H9 (cell line): ENCODE measurements at regions not wholly inside any gene's neighbourhood (a gene's known extent, or its start where the extent isn't known, plus 50 kb on each side); places are given as distances from the start of the nearest gene placed in this dataset.

ENCODE experiments used
- DNase-seq: peaks from one replicate; pipeline ENCODE4 v3.0.0-alpha.2; 2017
- H2AFZ ChIP-seq: one replicate; pipeline ENCODE4 v1.6.1; 2013; ENCODE audit warnings: mild to moderate bottlenecking, low read length, control low read depth, moderate library complexity
- H2AK5ac ChIP-seq: 2 replicates; pipeline ENCODE4 v1.6.1; 2013; ENCODE audit warnings: low read length, control low read depth, mixed read lengths; ENCODE audit not compliant: insufficient read length
- H2BK120ac ChIP-seq: one replicate; pipeline ENCODE4 v1.6.1; 2013; ENCODE audit warnings: low read depth, mild to moderate bottlenecking, low read length, control low read depth, inconsistent platforms; ENCODE audit not compliant: poor library complexity, severe bottlenecking
- H2BK12ac ChIP-seq: 2 replicates; pipeline ENCODE4 v1.6.1; 2013; ENCODE audit warnings: low read length, control low read depth, mixed read lengths, low read depth; ENCODE audit not compliant: insufficient read length
- H2BK15ac ChIP-seq: 2 replicates; pipeline ENCODE4 v1.6.1; 2013; ENCODE audit warnings: low read depth, low read length, control low read depth
- H2BK20ac ChIP-seq: one replicate; pipeline ENCODE4 v1.6.1; 2013; ENCODE audit warnings: low read depth, mild to moderate bottlenecking, low read length, control low read depth, inconsistent platforms; ENCODE audit not compliant: poor library complexity, severe bottlenecking
- H2BK5ac ChIP-seq: 2 replicates; pipeline ENCODE4 v1.6.1; 2013; ENCODE audit warnings: low read length, control low read depth, mixed read lengths; ENCODE audit not compliant: insufficient read length
- H3K14ac ChIP-seq: 2 replicates; pipeline ENCODE4 v1.6.1; 2013; ENCODE audit warnings: low read length, control low read depth; ENCODE audit not compliant: insufficient read depth
- H3K18ac ChIP-seq: 2 replicates; pipeline ENCODE4 v1.6.1; 2013; ENCODE audit warnings: low read depth, mild to moderate bottlenecking, mixed read lengths, low read length, control low read depth; ENCODE audit not compliant: insufficient read length
- H3K23ac ChIP-seq: 2 replicates; pipeline ENCODE4 v1.6.1; 2013; ENCODE audit warnings: low read length, control low read depth, mixed read lengths, low read depth; ENCODE audit not compliant: insufficient read length
- H3K23me2 ChIP-seq: 2 replicates; pipeline ENCODE4 v1.6.1; 2013; ENCODE audit warnings: low read depth, mild to moderate bottlenecking, mixed read lengths, low read length, control low read depth; ENCODE audit not compliant: insufficient read length, poor library complexity, severe bottlenecking
- H3K27ac ChIP-seq: 2 replicates; pipeline ENCODE4 v1.5.1; 2013; ENCODE audit warnings: low read length, control low read depth, mixed read lengths, low read depth; ENCODE audit not compliant: insufficient read length
- H3K27me3 ChIP-seq: 2 replicates; pipeline ENCODE4 v1.6.1; 2013; ENCODE audit warnings: low read length, control low read depth, inconsistent platforms; ENCODE audit not compliant: insufficient read depth
- H3K4ac ChIP-seq: 2 replicates; pipeline ENCODE4 v1.6.1; 2013; ENCODE audit warnings: low read depth, mild to moderate bottlenecking, control low read depth, inconsistent platforms, low read length, moderate library complexity
- H3K4me1 ChIP-seq: 2 replicates; pipeline ENCODE4 v1.6.1; 2013; ENCODE audit warnings: low read length, control low read depth, inconsistent platforms; ENCODE audit not compliant: insufficient read depth
- H3K4me2 ChIP-seq: 2 replicates; pipeline ENCODE4 v1.6.1; 2013; ENCODE audit warnings: low read length, control low read depth, mixed read lengths; ENCODE audit not compliant: insufficient read length, insufficient read depth
- H3K56ac ChIP-seq: 2 replicates; pipeline ENCODE4 v1.6.1; 2013; ENCODE audit warnings: low read depth, mild to moderate bottlenecking, mixed read lengths, low read length, control low read depth; ENCODE audit not compliant: insufficient read length
- H3K79me1 ChIP-seq: 2 replicates; pipeline ENCODE4 v1.6.1; 2013; ENCODE audit warnings: low read depth, mild to moderate bottlenecking, moderate library complexity, low read length, control low read depth, inconsistent platforms; ENCODE audit not compliant: insufficient read depth, poor library complexity, severe bottlenecking
- H3K79me2 ChIP-seq: 2 replicates; pipeline ENCODE4 v1.6.1; 2013; ENCODE audit warnings: low read length, control low read depth, inconsistent platforms; ENCODE audit not compliant: insufficient read depth
- H3K9ac ChIP-seq: 2 replicates; pipeline ENCODE4 v1.6.1; 2013; ENCODE audit warnings: low read length, control low read depth, mixed read lengths; ENCODE audit not compliant: insufficient read length; ENCODE audit errors: extremely low read depth
- H3K9me3 ChIP-seq: one replicate; pipeline ENCODE4 v1.6.1; 2013; ENCODE audit warnings: low read depth, low read length, inconsistent platforms; ENCODE audit not compliant: control insufficient read depth
- H3T11ph ChIP-seq: one replicate; pipeline ENCODE4 v1.6.1; 2013; ENCODE audit warnings: mild to moderate bottlenecking, low read length, control low read depth, inconsistent platforms
- H4K20me1 ChIP-seq: one replicate; pipeline ENCODE4 v1.6.1; 2013; ENCODE audit not compliant: control insufficient read depth, insufficient read length, insufficient read depth
- H4K5ac ChIP-seq: 2 replicates; pipeline ENCODE4 v1.6.1; 2013; ENCODE audit warnings: low read depth, mild to moderate bottlenecking, mixed read lengths, low read length, control low read depth; ENCODE audit not compliant: insufficient read length
- H4K8ac ChIP-seq: replicated peaks from 2 replicates; pipeline ENCODE4 v1.6.1; 2013; ENCODE audit warnings: low read length, control low read depth, mixed read lengths, low read depth; ENCODE audit not compliant: insufficient read length
- H4K91ac ChIP-seq: 2 replicates; pipeline ENCODE4 v1.6.1; 2013; ENCODE audit warnings: low read depth, mild to moderate bottlenecking, moderate library complexity, mixed read lengths, low read length, control low read depth; ENCODE audit not compliant: insufficient read length
- H3K27ac Mint-ChIP-seq, 3 experiments: 2 replicates in 2 of 3; 3 replicates in 1 of 3; pipeline ENCODE4 v1.8.0; 2020 to 2021; ENCODE audit warnings: mixed read lengths in 3 of 3, mild to moderate bottlenecking in 1 of 3, moderate library complexity in 1 of 3
- H3K27me3 Mint-ChIP-seq: 2 replicates; pipeline ENCODE4 v1.8.0; 2021; ENCODE audit warnings: low read depth, mild to moderate bottlenecking, moderate library complexity, mixed read lengths
- H3K36me3 Mint-ChIP-seq, 3 experiments: 2 replicates in 2 of 3; 3 replicates in 1 of 3; pipeline ENCODE4 v1.8.0; 2020 to 2021; ENCODE audit warnings: low read depth in 3 of 3, mixed read lengths in 3 of 3; ENCODE audit not compliant: insufficient read depth in 1 of 3
- H3K4me1 Mint-ChIP-seq, 2 experiments: 2 replicates each; pipeline ENCODE4 v1.8.0; 2020; ENCODE audit warnings: mixed read lengths in 2 of 2
- H3K4me3 Mint-ChIP-seq, 2 experiments: 2 replicates in 1 of 2; 3 replicates in 1 of 2; pipeline ENCODE4 v1.8.0; 2020 to 2021; ENCODE audit warnings: mild to moderate bottlenecking in 2 of 2, mixed read lengths in 2 of 2, moderate library complexity in 1 of 2
- H3K9me3 Mint-ChIP-seq, 2 experiments: 2 replicates in 1 of 2; 3 replicates in 1 of 2; pipeline ENCODE4 v1.8.0; 2020; ENCODE audit warnings: mild to moderate bottlenecking in 2 of 2, mixed read lengths in 2 of 2, moderate library complexity in 1 of 2
- WGBS: extraction: QIAGEN DNeasy Blood & Tissue Kit; methylation state at CpG from one replicate; pipeline ENCODE4 v1.1.7; 2013; ENCODE audit warnings: missing lambda C conversion rate, low lambda C conversion rate, mixed read lengths; ENCODE audit not compliant: insufficient read length; ENCODE audit errors: extremely low coverage; 5-methylcytosine and 5-hydroxymethylcytosine counted together
- TF ChIP-seq, protein P1 (sequence below): fragments of 200-600 bp; sonication (generic); conservative IDR thresholded peaks from 3 replicates; pipeline ENCODE4 v1.8.0; 2021; ENCODE audit warnings: antibody characterized with exemption, mild to moderate bottlenecking

DNA sequence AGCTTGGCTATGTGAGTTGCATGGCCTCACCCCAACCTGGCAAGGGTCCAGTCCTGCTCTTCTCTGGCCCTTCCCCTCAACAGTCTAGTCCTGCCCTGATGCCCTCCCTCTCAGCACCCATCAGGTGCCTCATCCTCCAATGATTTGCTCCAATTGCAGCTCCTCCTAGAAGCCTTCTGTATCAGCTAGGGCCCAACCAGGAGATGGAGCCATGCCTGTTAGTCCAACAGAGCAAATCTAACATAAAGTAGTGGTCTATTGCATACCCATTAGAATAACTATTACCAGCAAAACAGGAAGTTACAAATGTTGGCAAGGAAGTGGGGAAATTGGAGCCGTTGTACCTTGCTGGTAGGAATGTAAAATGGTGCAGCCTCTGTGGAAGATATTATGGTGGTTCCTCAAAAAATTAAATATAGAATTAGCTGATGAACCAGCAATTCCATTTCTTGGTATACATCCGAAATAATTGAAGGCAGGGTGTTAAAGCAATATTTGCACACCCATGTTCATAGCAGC is 163.5 kb downstream of the VRK1 start:
- H2BK120ac ChIP-seq = no peak overlapping the region
- H3K9me3 Mint-ChIP-seq = peaks cover 7 to 16% of the 10 kb centered on the region in 2 experiments; a peak in 3 of 5 replicates
- H2BK15ac ChIP-seq = no peak overlapping the region
- no peak overlapping the region for H4K91ac ChIP-seq
- H2BK12ac ChIP-seq = no peak overlapping the region
- H3K14ac ChIP-seq = no peak overlapping the region
- no peak for DNase-seq
- no peaks in the 10 kb centered on the region for H3K79me2 ChIP-seq
- H2AK5ac ChIP-seq = no peak overlapping the region
- no peak overlapping the region for H4K8ac ChIP-seq
- H3K23ac ChIP-seq = no peak overlapping the region
- no peak overlapping the region for H2BK5ac ChIP-seq
- H3T11ph ChIP-seq = no peak overlapping the region
- H4K20me1 ChIP-seq = no peaks in the 10 kb centered on the region
- no peaks in the 10 kb centered on the region for H3K9me3 ChIP-seq
- H3K27me3 ChIP-seq = no peaks in the 10 kb centered on the region
- H3K56ac ChIP-seq = no peak overlapping the region
- no peak overlapping the region for H3K4me3 Mint-ChIP-seq
- TF ChIP-seq, protein P1, sequence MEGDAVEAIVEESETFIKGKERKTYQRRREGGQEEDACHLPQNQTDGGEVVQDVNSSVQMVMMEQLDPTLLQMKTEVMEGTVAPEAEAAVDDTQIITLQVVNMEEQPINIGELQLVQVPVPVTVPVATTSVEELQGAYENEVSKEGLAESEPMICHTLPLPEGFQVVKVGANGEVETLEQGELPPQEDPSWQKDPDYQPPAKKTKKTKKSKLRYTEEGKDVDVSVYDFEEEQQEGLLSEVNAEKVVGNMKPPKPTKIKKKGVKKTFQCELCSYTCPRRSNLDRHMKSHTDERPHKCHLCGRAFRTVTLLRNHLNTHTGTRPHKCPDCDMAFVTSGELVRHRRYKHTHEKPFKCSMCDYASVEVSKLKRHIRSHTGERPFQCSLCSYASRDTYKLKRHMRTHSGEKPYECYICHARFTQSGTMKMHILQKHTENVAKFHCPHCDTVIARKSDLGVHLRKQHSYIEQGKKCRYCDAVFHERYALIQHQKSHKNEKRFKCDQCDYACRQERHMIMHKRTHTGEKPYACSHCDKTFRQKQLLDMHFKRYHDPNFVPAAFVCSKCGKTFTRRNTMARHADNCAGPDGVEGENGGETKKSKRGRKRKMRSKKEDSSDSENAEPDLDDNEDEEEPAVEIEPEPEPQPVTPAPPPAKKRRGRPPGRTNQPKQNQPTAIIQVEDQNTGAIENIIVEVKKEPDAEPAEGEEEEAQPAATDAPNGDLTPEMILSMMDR = no peak
- H4K5ac ChIP-seq = no peak overlapping the region
- no peaks in the 10 kb centered on the region for H3K4me1 ChIP-seq
- peaks cover 2 to 6% of the 10 kb centered on the region in 2 experiments; a peak in 3 of 4 replicates for H3K4me1 Mint-ChIP-seq
- no peaks in the 10 kb centered on the region for H3K23me2 ChIP-seq
- H3K79me1 ChIP-seq = no peaks in the 10 kb centered on the region
- no peak overlapping the region for H3K4ac ChIP-seq
- H3K9ac ChIP-seq = no peak overlapping the region
- H3K27ac ChIP-seq = no peak overlapping the region
- H2BK20ac ChIP-seq = no peak overlapping the region
- H3K36me3 Mint-ChIP-seq = peaks cover 4 to 7% (median 6%) of the 10 kb centered on the region in 3 experiments; a peak in 5 of 7 replicates
- H3K27me3 Mint-ChIP-seq = no peaks in the 10 kb centered on the region
- H2AFZ ChIP-seq = no peak overlapping the region
- WGBS = no CpG with 5 or more reads among the region's 2 CpGs
- H3K4me2 ChIP-seq = no peak overlapping the region
- no peak overlapping the region for H3K27ac Mint-ChIP-seq
- no peak overlapping the region for H3K18ac ChIP-seq
